Occipital lobe (tissue), 1 donor: ENCODE measurements at regions not wholly inside any gene's neighbourhood (a gene's known extent, or its start where the extent isn't known, plus 50 kb on each side); places are given as distances from the start of the nearest gene placed in this dataset.
"Not testable (repeated sequence)": the region's sequence is repeated elsewhere in the genome, so short reads cannot be mapped to it uniquely, and the experiment has no call there.

ENCODE experiments used
- DNase-seq: peaks from one replicate; lab custom pipeline; 2025; lab: John Stamatoyannopoulos, UW

DNA sequence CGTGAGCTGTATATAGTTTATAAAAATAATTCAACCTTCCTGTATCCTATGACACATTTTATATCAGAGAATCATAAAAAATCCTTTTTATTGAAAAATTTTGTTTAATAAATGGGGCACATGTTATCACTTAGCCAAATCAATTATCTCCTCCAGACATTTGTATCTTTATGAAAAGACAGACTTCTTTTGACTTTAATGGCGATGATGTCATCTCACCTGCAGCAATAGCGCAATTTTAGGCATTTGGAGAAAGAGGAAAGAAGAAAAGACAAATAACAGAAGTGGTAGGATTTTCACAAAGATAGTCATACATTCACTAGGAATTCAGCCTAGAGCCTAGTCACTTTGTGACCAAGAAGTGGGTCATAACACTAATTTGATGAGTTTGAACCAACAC, 444.5 kb downstream of the PREX1 start:
- no peak for DNase-seq

DNA sequence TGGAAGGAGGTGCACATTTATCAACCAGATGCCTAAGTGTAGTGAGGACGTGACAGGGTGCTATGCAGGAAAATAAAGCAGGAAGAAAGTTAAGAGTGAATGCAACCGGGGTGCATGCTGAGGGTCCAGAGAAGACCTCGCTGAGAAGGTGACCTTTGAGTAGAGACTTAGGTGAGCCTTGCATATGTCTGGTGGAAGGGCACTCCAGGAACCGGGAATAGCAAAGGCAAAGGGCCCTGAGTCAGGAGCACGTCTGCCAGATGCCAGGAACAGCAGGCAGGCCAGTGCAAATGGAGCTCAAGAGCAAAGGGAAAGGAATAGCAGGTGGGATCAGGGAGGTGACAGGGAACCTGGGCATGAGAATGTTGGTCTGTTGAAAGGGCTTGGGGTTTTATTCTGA, 445.5 kb downstream of the PREX1 start:
- DNase-seq = no peak

DNA sequence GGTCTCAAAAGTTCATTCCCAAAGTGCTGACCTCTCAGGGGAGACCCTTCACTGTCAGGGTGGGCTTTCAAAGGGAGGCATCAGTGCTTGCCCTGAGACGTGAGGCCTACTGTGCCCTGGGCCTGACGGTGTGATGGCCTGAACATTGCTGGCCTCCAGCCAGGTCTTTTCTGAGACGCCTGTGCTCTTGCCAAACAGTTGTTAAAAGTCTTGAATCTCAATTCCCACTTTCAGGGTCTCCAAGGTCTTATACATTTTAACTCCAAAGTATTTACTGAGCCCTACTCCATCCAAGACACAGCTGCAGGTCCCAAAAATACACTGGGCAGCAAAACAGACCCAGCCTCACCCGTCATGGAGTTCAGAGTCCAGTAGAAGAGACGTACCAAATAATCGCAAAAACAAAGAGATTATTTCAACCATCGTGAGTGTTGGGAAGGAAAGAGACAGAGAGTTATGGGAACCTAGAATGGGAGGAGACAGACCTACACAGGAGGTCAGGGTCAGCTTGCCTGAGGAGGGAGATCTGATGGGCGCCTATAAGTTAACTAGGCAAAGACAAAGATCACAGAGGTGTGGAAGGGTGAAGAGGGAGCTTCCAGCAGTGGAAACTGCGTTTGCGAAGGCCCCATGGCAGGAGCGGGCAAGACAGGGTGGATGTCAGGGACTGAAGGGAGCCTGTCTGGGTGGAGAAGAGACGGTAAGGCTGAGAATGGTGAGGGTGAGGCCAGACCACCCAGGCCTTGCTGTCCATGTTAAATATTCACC, 446.3 kb downstream of the PREX1 start:
- DNase-seq = no peak

DNA sequence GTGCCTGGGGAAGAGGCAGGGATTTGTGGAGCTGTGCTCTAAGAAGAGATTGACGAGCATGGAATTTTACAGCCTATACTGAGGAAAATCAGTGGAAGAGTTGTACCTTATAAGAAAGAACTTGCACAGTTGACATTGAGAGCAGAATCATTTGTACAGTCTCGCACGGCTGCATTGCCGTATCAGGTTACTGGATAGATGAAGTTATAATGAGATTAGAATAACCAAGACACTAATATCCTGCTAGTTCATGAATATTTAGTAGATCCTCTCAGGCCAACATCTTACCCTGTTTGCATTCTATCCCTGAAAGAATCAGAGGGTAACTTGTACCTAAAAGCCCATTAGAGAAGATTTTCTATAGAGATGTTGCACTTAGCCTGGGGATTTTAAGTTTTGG, 447.1 kb downstream of the PREX1 start:
- DNase-seq = no peak

DNA sequence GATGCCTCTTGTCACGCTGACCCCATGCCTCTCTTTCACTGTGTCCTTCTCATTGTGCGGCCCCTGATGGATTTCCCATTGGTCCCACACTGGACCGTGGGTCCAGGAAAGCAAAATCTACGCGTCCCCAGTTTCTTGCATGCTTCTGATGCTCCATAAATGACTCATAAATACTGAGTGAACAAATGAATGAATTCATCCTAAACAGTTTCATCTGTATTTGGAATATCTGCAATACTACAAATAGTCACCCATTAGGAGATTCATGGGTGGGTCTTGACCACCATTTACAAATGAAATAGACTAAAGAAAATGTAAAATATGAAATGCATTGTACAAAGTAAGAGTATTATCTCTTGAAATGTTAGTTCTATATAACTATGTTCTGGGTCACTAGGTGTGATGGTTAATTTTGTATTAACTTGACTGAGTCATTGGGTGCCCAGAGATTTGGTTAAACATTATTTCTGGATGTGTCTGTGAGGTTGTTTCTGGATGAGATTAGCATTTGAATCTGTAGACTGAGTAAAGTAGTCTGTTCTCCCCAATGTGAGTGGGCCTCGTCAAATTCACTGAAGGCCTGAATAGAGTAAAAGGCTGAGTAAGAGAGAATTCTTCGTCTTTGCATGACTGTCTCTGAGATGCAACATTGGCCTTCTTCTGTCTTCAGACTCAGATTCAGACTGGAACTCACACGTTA, 448.7 kb downstream of the PREX1 start:
- DNase-seq = no peak

DNA sequence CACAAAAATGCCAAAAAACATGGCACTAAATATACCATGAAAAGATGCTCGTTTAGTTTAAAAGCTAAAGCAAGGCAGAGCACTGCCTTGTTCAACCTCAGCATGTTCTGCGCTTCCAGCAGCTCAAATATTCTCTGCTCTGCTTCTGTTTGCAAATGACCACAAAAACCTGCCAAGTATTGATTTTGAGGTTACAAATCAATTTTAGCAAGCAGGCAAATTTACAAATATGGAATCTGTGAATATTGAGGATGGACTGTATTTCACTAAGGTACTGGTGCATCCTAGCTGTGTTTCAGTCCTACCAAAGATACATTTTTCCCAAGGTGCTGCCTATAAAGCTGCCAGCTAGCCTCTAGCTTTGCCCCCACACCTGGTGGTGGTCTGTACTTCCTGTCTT, 449.9 kb downstream of the PREX1 start:
- no peak for DNase-seq

DNA sequence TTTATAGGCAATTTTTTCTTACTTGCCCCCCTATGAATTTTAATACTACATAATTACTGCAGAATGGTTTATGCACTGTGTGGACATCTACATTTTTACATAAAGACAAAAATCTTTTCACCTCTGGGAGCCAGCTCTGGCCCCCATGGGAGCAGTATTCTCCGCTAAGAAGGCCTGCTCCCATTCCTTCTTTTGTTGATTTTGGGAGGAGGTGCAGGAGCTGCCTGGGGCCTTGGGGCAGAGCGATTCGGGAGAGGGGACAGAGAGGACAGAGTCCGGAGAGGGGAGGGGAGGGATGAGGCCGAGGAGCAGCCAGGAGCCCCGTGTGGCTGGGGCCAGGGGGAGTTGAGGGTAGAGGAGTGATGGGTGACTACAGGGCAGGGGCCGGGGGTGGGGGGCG, 452.0 kb downstream of the PREX1 start:
- DNase-seq = no peak

DNA sequence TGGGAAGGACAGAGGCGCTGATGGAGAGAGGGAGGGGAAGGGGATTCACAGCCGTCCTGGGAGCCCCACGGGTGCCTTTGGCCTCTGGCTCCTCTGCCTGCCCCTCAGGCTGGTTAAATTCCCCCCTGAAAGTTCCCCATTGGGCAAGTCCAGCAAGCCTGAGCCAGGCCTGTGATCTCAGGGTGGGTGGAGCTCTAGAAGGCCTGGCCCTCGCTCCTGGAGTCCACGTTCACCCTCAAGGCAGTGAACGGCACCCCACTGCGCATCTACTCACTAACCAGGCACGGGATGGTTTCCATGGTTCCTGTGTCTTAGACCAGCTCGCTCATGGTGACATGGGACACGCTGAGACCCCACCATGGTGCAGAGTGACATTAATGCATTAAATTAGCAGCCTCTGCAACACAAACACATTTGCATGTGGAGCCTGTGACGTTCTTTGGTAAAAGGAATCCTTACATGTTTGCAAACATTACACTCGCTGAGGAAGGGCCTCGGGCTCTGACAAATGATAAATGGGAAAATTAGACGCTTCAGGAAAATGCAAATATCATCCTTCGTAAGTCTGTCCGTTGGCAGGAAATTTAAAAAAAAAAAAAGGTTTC, 452.7 kb downstream of the PREX1 start:
- DNase-seq = no peak

DNA sequence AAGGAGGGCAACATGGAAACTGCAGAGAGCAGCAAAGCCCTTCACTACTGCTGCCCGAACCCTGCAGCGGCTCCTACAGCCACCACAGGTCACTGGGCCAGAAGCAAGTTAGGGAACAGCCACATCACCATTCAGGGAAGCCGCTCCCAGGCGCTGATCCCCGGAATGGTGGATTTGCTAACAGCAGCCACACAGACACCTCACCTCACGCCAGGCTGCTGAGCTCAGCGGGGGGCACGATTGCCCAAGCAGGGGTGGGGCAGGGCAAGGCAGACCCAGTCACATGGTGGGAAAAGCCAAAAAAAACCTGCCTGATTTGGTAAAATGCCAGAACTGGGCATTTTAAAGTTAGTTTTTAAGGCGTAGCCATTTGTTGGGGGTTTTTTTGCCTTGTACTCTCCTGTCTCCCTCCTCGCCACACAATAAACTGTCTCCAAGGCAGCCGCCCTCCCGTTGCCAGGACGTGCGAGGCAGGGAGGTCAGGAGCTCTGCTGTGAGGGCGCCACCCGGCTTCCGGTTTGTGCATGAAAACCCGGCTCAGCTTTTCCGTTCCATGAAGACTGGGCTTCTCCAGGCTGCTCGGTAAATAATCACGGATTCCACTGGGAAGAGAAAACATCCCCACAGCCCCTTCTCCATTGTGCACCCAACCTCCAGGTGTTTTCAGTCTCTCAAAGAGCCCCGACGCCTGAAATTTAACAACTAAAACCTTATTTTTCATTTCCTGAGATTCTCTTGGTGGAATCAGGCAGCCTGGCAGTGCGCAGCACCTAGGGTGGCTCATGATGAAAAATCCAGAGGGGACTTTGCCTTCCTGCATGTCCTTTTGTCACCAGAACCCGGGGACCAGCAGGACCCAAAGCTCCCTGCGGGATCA, 453.5 kb downstream of the PREX1 start:
- not testable (repeated sequence) for DNase-seq

DNA sequence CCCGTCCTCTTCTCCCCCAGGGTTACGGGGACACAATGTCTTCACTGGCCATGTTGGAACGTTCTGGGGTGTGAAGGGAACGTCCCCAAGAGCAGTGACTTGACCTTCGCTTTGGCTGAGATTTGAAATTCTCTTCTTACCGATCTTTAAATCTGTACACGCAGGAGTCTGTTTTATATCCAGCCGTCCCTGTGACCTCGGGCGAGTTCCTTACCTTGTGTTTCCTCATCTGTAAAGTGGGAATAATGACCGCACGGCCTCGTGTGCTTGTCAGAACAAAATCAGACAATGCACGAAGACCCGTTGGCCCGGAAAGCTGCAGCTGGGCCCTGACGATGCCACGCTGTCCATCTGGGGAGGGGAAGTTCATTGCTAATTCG, 454.3 kb downstream of the PREX1 start:
- no peak for DNase-seq

DNA sequence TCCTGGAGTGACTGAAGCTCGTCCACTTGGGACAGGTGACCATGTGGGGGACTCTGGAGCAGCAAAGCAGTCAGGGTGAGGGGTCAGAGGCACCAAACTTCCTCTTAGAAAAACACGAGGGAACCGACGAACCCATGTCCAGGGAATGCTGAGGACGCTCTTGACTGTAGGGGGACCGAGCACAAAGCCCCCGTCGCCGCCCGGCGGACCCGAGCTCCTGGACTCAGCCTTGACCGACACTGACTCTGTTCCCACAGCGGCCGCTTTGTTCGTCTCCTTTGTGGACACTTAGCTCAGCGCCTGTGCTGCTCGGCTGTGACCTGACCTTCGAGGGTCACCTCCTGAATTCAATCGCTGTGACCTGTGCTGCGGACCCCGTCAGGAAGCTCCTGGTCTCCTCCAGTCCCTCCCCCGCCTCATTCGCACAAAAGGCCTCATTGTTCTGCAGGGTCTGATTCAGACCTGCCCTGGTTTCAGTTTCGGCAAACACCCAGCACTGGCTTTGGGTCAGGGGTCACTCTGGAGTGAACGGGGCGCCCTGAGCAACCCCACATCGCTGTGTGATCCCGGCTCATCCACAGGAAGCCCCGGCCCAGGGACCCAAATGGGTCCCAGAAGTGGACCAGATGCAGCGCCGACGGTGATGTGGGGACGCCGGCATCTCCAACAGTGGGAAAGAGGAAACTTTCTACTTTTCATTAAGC, 454.8 kb downstream of the PREX1 start:
- DNase-seq = not testable (repeated sequence)

DNA sequence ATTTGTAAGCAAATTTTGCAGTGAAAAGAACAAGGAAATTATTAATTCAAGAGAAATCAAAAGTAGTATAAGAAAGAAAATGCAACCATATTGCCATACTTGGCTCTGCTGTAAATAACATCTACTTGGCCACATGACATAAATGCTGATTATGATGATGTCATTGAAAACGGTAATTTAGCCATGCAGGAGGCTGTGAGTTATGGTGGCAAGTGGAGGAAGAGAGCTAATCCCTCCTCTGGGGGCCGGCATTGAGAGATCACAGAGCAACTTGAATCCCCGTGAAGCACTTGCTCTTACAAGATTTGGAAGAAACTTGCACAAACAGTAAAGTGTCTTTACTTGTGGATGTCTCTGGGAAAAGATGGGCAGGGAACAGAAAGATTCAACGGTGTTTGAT, 456.6 kb downstream of the PREX1 start:
- no peak for DNase-seq

DNA sequence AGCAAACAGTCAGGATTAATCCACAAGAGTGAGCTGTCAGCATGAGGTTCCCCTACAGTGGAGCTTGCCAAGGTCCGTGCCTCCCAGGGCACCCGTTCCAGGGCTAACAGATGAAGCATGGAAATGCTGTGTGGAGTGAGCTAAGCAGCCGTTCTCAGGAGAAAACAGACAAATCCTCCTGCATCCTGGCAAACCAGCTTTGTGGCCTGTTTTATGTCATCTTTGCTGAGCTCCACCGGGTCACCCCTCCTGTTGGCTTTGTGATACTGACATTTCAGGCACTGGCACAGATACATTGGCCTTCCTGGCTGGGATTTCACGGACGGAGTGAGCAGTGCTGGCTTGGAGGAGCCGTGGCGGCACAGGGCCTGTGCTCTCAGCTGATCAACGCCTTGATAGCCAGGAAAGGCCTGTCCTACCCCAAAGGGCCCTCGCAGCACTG, 459.2 kb downstream of the PREX1 start:
- DNase-seq = not testable (repeated sequence)

DNA sequence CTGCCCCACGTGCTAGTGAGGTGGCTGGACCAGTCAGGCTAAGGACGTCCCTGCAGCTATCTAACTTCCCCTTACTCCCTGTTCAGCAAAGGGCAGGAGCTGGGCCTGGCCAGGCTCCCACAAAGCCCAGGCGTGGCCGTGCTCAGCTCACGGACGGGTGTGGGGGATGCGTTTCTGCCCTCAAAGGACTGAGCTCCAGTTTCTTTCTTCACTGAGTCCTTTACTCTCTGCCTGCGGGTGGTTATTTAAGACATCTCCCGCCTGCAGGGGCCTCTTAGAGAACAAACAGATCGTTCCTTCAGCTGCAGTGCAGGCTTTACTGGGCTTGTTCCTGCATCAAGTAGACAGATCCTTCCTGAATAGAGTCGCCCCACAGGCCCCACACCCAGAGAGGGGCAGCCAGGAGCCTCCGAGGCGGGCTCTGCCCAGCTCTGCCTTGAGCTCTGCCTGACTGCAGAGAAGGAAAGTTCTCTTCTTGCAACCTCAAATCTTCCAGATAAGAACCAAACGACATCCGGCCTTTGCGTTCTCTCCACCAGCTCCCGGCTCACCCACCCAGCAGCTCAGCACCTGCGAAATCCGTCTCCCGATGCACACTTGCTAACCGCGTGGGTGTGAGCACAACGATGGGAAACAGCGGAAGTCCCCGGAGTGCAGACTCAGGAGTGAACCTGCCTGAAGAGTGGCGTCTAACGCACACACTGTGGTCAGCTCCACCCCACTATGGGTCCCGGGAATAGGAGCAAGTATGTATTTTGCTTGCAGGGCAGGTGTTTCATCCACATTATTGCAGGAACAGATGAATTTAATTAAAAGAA, 460.0 kb downstream of the PREX1 start:
- DNase-seq = not testable (repeated sequence)

DNA sequence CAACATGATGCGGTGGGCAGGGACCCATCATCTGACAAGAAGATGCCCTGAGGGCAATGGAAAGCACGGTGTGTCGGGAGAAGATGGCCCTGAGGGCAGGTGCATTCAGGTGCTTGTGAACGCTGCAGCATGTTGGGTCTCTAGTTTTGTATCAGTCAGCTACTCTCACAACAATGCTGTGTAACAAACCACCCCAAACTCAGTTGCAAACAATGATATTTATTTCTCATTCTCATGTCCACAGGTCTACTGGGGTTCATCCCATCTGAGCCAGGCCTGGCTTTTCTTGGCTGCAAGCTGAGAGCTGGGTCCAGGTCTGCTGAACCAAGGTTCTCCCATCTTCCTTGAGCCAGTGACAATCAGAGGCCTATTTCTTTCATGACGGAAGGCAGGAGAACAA, 461.6 kb downstream of the PREX1 start:
- DNase-seq = no peak

DNA sequence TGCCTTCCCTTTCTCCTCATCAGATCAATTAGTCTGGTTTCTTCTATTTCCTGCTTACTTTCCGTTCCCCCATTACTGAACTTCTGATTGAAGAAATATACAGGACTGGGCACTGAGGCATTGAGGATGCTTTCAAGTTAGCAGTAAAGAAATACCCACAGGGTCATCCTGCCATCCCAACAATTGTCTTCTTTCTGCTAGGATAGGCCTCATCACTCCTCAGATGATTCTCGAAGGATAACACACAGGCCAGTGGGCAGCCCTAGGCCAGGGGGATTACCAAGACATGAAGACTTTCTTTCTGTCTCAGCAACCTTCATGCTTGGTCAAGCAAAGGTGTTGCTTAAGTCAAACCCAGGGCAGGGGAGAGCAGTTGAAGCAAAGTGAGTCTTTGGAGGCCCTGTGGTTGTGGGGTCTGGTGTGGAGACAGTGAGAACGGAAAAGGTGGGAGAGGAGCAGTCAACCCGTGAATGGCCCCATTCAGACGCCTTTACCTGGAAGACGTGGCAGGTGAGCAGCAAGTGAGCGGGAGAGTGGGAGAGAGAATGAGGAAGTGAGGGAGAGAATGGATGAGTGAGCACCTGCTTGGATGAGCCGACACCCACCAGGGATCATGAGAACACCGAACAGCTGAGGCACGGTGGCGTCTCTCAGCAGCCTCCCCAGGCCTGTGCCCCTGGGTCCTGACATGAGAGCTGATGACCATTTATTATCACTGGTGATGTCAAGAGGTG, 462.9 kb downstream of the PREX1 start:
- DNase-seq = no peak

DNA sequence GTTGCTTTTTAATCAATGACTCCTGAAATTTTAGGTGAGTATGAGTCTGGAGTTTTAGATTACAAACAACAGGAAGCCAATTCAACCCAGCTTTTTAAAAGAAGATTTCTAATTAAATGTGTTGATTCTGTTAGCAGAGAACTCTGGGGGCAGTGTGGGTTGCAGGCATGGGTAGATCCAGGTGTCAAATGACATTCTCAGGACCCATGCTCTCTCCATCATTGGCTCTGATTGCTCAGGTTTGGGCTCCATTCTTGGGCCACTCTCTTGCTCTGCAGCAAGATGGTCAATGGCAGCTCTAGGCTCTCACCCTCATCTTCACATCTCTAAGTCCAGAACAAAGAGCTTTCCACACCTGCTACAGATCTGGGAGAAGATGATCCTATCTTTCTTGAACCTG, 463.7 kb downstream of the PREX1 start:
- DNase-seq = no peak

DNA sequence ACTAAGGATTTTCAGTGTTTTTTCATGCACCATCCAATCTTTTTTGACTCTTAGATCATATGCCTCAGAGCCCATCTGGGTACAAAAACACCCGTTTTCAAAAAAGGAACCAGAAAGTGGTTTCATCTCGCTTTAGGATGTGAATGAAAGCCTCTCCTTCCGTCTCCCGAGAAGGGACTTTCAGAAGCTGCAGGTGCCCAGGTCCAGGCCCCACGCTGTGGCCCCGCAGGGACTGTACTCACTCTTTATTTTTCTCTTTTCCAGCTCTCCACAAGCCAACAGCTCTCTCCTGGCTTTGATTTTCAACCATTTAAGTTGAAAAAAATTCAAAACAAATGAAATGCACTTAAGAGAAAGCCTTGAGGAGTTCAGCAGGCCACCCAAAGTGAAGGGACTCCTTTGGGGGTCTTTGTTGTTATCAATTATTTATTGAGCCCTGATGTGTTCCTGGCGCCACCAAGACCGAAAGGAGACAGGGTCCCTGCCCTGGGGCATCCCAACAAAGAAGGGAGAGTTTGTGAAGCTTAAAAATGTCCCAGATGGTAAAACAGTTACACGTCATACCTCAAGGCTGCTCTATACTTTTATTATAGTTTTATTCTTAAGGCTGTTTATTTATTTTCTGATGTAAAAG, 467.3 kb downstream of the PREX1 start:
- no peak for DNase-seq

DNA sequence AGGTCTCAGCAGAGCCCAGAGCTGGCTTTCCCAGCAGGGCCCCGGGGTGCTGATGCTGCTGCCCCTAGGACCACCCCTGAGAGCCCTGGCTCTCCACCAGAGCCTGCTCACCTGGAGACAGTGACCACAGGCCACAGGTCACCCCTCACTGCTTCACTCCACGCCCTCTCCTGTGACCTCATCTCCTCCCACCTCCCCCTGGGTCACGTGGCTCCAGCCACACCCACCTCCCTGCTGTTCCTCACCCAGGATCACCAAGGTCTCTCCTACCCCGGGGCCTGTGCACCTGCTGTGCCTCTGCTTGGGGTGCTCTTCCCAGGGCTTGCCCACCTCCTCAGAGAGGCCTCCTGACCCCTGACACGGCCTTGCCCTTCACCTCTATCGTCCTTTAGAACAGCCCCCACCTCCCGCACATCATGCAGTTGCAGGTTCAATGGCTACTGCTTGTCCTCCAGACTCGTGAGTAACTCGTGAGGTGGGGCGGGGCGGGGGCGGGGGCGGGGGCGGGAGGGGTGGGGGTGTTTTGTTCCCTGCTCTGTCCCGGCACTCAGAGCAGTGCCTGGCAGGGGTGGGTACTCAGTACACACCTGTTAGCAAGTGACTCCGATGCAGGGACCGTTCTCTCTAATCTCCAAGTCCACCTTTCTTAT, 468.0 kb downstream of the PREX1 start:
- no peak for DNase-seq
